K562 (cell line): ENCODE measurements at regions not wholly inside any gene's neighbourhood (a gene's known extent, or its start where the extent isn't known, plus 50 kb on each side); places are given as distances from the start of the nearest gene placed in this dataset.
A peak's percentile ranks its signal among the peaks of the same experiment; 100 is the strongest.

Source experiments
- ATAC-seq: fragments of 200-7000 bp; cut with Tn5 transposase; 3 replicates; pipeline ENCODE4 v1.9.1; 2020; ENCODE audit warnings: moderate library complexity
- BruUV-seq: library from RNA; stranded (reverse); fragments of 400-500 nt; replicated peaks from 2 replicates; lab custom pipeline; 2021; lab: Mats Ljungman, UMichigan
- CTCF ChIA-PET: fragments of 300-600 bp; formaldehyde crosslinking; extraction: SDS; loops from one replicate; lab custom pipeline; 2021; ENCODE audit warnings: low intra/inter-chr PET ratio; lab: Yijun Ruan, JAX
- POLR2A ChIA-PET: fragments of 300-600, 350-650 bp; sonication (Branson Sonifier 250); formaldehyde crosslinking; extraction: SDS; loops from one replicate; lab custom pipeline; 2021; ENCODE audit warnings: antibody characterized with exemption, inconsistent platforms; lab: Yijun Ruan, JAX
- DNase-seq, 4 experiments: peaks; one replicate each; pipeline versions ENCODE4 v3.0.0 to v3.0.0-alpha.2; 2011 to 2018; ENCODE audit warnings: low spot score in 3 of 4, mixed read lengths in 3 of 4; ENCODE audit errors: extremely low read depth in 1 of 4
- FAIRE-seq: peaks from 2 replicates; lab custom pipeline; 2011; peaks lifted over from hg19 to GRCh38; lab: Jason Lieb, UNC
- H2AFZ ChIP-seq: 2 replicates; pipeline ENCODE4 v1.6.0; 2011; ENCODE audit warnings: low read depth, low read length, control low read depth, inconsistent platforms
- H3K27ac ChIP-seq: fragments of 200-600 bp; 3 replicates; pipeline ENCODE4 v1.8.0; 2011; ENCODE audit warnings: low read depth, mild to moderate bottlenecking, control low read depth, inconsistent platforms, low read length, moderate library complexity, mixed read lengths; ENCODE audit errors: extremely low read depth
- H3K27me3 ChIP-seq, 2 experiments: fragments of 300-600 bp in 1 of 2; 2 replicates in 1 of 2; 3 replicates in 1 of 2; pipeline versions ENCODE4 v1.6.0 to v1.8.0; 2011; ENCODE audit warnings: inconsistent platforms in 2 of 2, low read length in 2 of 2, mild to moderate bottlenecking in 1 of 2, mixed read lengths in 1 of 2, moderate library complexity in 1 of 2; ENCODE audit not compliant: control insufficient read depth in 2 of 2, insufficient read depth in 2 of 2
- H3K36me3 ChIP-seq: fragments of 300-600 bp; 3 replicates; pipeline ENCODE4 v1.8.0; 2011; ENCODE audit warnings: mild to moderate bottlenecking, low read length, inconsistent platforms; ENCODE audit not compliant: control insufficient read depth, insufficient read depth
- H3K4me1 ChIP-seq, 2 experiments: fragments of 200-600 bp in 1 of 2; replicated peaks in 1 of 2; 2 replicates in 1 of 2; 3 replicates in 1 of 2; pipeline versions ENCODE4 v1.5.1 to v1.8.0; 2011; ENCODE audit warnings: inconsistent platforms in 2 of 2, low read length in 2 of 2, mild to moderate bottlenecking in 1 of 2, mixed read lengths in 1 of 2, moderate library complexity in 1 of 2; ENCODE audit not compliant: control insufficient read depth in 2 of 2, insufficient read depth in 2 of 2
- H3K4me2 ChIP-seq: 2 replicates; pipeline ENCODE4 v1.6.1; 2011; ENCODE audit warnings: low read length, control low read depth, inconsistent platforms, mixed read lengths; ENCODE audit not compliant: insufficient read depth
- H3K4me3 ChIP-seq: fragments of 200-600 bp; sonication (generic), shearing (Covaris generic); 2 replicates; pipeline ENCODE4 v1.5.1; 2016; ENCODE audit warnings: control low read depth, inconsistent platforms
- H3K79me2 ChIP-seq: fragments of 200-600 bp; 3 replicates; pipeline ENCODE4 v1.8.0; 2011; ENCODE audit warnings: low read length, inconsistent platforms; ENCODE audit not compliant: control insufficient read depth, insufficient read depth
- H3K9ac ChIP-seq, 2 experiments: 2 replicates each; pipeline versions ENCODE4 v1.6.0 to v1.6.1; 2011; ENCODE audit warnings: low read depth in 2 of 2, low read length in 2 of 2, control low read depth in 1 of 2, inconsistent platforms in 1 of 2, mild to moderate bottlenecking in 1 of 2, mixed read lengths in 1 of 2; ENCODE audit not compliant: insufficient read depth in 1 of 2
- H3K9me1 ChIP-seq: one replicate; pipeline ENCODE4 v1.6.0; 2011; ENCODE audit warnings: inconsistent platforms, mild to moderate bottlenecking, low read length, moderate library complexity; ENCODE audit not compliant: control insufficient read depth, insufficient read depth
- H3K9me3 ChIP-seq: replicated peaks from 2 replicates; pipeline ENCODE4 v1.5.1; 2011; ENCODE audit warnings: low read depth, low read length, inconsistent platforms; ENCODE audit not compliant: control insufficient read depth, insufficient read depth
- H4K20me1 ChIP-seq: replicated peaks from 2 replicates; pipeline ENCODE4 v1.6.1; 2011; ENCODE audit warnings: low read length, inconsistent platforms, mixed read lengths; ENCODE audit not compliant: control insufficient read depth, insufficient read depth
- EWSR1 ChIP-seq: fragments of 450-650 bp; IDR thresholded peaks from 2 replicates; pipeline ENCODE4 v1.6.1; 2018; ENCODE audit warnings: borderline replicate concordance, mild to moderate bottlenecking, low read depth, moderate library complexity; ENCODE audit not compliant: partially characterized antibody
- RBM25 ChIP-seq: fragments of 200-400 bp; formaldehyde crosslinking; IDR thresholded peaks from 2 replicates; pipeline ENCODE4 v1.6.1; 2018; ENCODE audit warnings: low read length, low read depth, moderate library complexity; ENCODE audit not compliant: severe bottlenecking
- ZNF212 ChIP-seq: fragments of 450-650 bp; formaldehyde crosslinking; IDR thresholded peaks from 2 replicates; pipeline ENCODE4 v1.4.0; 2020; ENCODE audit warnings: mild to moderate bottlenecking
- WGBS: fragments of 100-300 bp; shearing (Covaris generic); methylation state at CpG from one replicate; pipeline ENCODE4 v1.1.6; 2016; ENCODE audit warnings: low coverage, mixed read lengths; ENCODE audit not compliant: insufficient coverage; ENCODE audit errors: missing lambda C conversion rate; 5-methylcytosine and 5-hydroxymethylcytosine counted together
- in situ Hi-C: fragments of 300-500 bp; cut with MboI; formaldehyde crosslinking; loops from 4 replicates; pipeline ENCODE4 v1.15.0; 2018; ENCODE audit warnings: inconsistent platforms, mixed read lengths
- intact Hi-C: fragments of 100-400 bp; cut with micrococcal nuclease; formaldehyde crosslinking; loops from 2 replicates; pipeline ENCODE4 v1.14.2; 2022
- TF ChIP-seq, protein P1 (sequence below), 3 experiments: fragments of 200-800 bp in 1 of 3; fragments of 250-450 bp in 1 of 3; fragments of 450-650 bp in 1 of 3; sonication (Bioruptor Pico) in 1 of 3; sonication (Bioruptor generic) in 1 of 3; formaldehyde crosslinking in 1 of 3; IDR thresholded peaks; 2 replicates each; pipeline versions ENCODE4 v1.6.1 to v1.8.0; 2016 to 2022; ENCODE audit warnings: mild to moderate bottlenecking in 2 of 3, missing genetic modification characterization in 2 of 3, missing compliant biosample characterization in 1 of 3, moderate library complexity in 1 of 3

DNA sequence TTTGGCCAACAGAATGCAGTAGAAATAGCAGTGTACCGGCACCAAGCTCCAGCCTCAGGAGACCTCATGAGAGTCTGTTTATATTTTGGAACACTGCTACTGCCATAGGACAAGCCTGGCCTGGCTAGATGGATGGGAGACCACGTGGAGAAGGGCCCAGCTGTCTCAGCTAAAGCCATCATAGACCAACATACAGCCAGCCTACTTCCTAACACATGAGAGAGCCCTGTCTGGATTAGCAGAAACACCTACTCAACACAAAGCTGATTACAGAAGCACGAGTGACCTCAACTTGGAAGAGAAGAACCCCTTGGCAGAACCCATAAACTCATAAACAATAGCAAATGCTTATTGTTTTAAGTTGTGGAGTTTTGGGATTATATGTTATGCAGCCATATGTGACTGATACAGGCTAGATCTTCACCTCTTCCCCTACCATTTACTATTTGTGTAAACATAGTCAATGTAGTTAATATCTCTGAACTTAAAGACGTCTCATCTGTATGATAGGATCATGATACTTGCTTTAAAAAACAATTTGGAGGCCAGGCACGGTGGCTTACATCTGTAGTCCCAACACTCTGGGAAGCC, 199.4 kb upstream of the ZNF217 start:
- H2AFZ ChIP-seq, result no peak overlapping the region
- no TSS peak for BruUV-seq
- FAIRE-seq, result no peak
- H3K4me3 ChIP-seq, result no peak overlapping the region
- no peak overlapping the region for H3K9ac ChIP-seq
- TF ChIP-seq ZNF212 (CRISPR knock-in tag) (no peak), EWSR1 (peak; percentile 45), RBM25 (peak; percentile 49)
- TF ChIP-seq, protein P1, sequence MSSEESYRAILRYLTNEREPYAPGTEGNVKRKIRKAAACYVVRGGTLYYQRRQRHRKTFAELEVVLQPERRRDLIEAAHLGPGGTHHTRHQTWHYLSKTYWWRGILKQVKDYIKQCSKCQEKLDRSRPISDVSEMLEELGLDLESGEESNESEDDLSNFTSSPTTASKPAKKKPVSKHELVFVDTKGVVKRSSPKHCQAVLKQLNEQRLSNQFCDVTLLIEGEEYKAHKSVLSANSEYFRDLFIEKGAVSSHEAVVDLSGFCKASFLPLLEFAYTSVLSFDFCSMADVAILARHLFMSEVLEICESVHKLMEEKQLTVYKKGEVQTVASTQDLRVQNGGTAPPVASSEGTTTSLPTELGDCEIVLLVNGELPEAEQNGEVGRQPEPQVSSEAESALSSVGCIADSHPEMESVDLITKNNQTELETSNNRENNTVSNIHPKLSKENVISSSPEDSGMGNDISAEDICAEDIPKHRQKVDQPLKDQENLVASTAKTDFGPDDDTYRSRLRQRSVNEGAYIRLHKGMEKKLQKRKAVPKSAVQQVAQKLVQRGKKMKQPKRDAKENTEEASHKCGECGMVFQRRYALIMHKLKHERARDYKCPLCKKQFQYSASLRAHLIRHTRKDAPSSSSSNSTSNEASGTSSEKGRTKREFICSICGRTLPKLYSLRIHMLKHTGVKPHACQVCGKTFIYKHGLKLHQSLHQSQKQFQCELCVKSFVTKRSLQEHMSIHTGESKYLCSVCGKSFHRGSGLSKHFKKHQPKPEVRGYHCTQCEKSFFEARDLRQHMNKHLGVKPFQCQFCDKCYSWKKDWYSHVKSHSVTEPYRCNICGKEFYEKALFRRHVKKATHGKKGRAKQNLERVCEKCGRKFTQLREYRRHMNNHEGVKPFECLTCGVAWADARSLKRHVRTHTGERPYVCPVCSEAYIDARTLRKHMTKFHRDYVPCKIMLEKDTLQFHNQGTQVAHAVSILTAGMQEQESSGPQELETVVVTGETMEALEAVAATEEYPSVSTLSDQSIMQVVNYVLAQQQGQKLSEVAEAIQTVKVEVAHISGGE (CRISPR knock-in tag; IDR thresholded peaks at IDR 0.05), result peak in 1 of 3 experiments; percentile 93; a peak in 1 of 6 replicates
- H3K4me1 ChIP-seq, result peaks cover 0 to 5% of the 10 kb centered on the region in 2 experiments; a peak in 1 of 5 replicates
- intact Hi-C loops, result no loop called here
- no peak for DNase-seq
- no peaks in the 10 kb centered on the region for H3K9me3 ChIP-seq
- in situ Hi-C loops, result no loop called here
- ATAC-seq, result no peak
- ChIA-PET POLR2A (interaction anchor here (0.5 to 0.6 kb wide), 2 partner anchors 125 to 204 kb away, joined by 3 read pairs; no protein-coding TSS in a partner anchor), CTCF (no interaction called here)
- WGBS, result 44% methylated on average over 4 of the region's 5 CpGs
- no peaks in the 10 kb centered on the region for H3K9me1 ChIP-seq
- no peak overlapping the region for H3K27ac ChIP-seq
- no peak overlapping the region for H3K4me2 ChIP-seq
- H3K79me2 ChIP-seq, result no peaks in the 10 kb centered on the region
- no peaks in the 10 kb centered on the region for H4K20me1 ChIP-seq
- H3K27me3 ChIP-seq, result no peaks in the 10 kb centered on the region
- no peaks in the 10 kb centered on the region for H3K36me3 ChIP-seq
